ENCODE measurements at regions not wholly inside any gene's neighbourhood (a gene's known extent, or its start where the extent isn't known, plus 50 kb on each side); places are given as distances from the start of the nearest gene placed in this dataset.
"Not testable (repeated sequence)": the region's sequence is repeated elsewhere in the genome, so short reads cannot be mapped to it uniquely, and the experiment has no call there.

DNA sequence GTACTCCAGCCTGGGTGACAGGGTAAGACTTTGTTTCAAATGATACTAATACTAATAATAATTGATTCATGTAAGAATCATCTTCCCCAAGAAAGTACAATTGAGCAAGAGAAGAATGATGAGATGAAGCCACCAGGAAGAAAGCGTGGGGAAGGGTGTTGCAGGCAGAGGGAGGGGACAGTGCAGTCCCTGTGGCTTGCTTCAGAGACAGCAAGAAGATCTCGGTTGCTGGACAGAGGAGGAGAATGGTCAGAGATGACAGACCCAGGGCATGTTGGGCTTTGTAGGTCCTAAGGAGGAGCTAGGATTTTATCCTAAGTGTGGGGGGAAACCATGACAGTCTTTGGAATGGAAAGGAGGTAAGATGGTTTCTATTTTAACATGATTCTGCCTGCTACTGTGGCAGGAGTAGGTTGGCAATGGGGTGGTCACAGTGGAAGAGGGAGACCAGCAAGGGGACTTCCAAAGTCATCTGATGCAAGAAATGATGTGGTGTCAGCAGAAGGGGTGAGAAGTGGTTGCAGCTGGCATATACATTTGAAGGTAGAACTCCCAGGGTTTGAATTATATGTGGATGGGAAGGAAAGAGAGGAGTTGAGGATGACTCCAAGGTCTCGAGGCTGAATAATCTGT is 293.4 kb downstream of the NPIPA7 start:
- not testable (repeated sequence) for H3K4me1 ChIP-seq; H3K4me3 ChIP-seq; H3K36me3 ChIP-seq; H3K27me3 ChIP-seq; H3K9me3 ChIP-seq; DNase-seq (ENCODE audit: low spot score in 2 of 2); H3K27ac ChIP-seq
- WGBS, 2 donors: no CpG with 5 or more reads among the region's 3 CpGs

- WGBS, 2 donors: 82% methylated on average over 4 of the region's 9 CpGs; no CpG with 5 or more reads in 1 of the 2 donors
- not testable (repeated sequence) for DNase-seq (ENCODE audit: low spot score in 2 of 2); H3K4me1 ChIP-seq; H3K36me3 ChIP-seq; H3K9me3 ChIP-seq; H3K27ac ChIP-seq; H3K27me3 ChIP-seq; H3K4me3 ChIP-seq
Measured at GRCh38 chr16:16674820-16675219, 295.9 kb downstream of the NPIPA7 start.

GRCh38 chr16:16721849-16722248 is 342.9 kb downstream of the NPIPA7 start:
- not testable (repeated sequence) for H3K36me3 ChIP-seq; H3K27me3 ChIP-seq; H3K27ac ChIP-seq; H3K4me1 ChIP-seq; H3K4me3 ChIP-seq; H3K9me3 ChIP-seq; DNase-seq (ENCODE audit: low spot score in 2 of 2)
- no CpG with 5 or more reads among the region's 4 CpGs for WGBS, 2 donors

GRCh38 chr16:16722666-16723065 is 343.7 kb downstream of the NPIPA7 start:
- H3K4me1 ChIP-seq; H3K36me3 ChIP-seq; DNase-seq (ENCODE audit: low spot score in 2 of 2); H3K4me3 ChIP-seq; H3K27ac ChIP-seq; H3K9me3 ChIP-seq; H3K27me3 ChIP-seq: not testable (repeated sequence)
- no CpG with 5 or more reads among the region's 4 CpGs for WGBS, 2 donors

DNA sequence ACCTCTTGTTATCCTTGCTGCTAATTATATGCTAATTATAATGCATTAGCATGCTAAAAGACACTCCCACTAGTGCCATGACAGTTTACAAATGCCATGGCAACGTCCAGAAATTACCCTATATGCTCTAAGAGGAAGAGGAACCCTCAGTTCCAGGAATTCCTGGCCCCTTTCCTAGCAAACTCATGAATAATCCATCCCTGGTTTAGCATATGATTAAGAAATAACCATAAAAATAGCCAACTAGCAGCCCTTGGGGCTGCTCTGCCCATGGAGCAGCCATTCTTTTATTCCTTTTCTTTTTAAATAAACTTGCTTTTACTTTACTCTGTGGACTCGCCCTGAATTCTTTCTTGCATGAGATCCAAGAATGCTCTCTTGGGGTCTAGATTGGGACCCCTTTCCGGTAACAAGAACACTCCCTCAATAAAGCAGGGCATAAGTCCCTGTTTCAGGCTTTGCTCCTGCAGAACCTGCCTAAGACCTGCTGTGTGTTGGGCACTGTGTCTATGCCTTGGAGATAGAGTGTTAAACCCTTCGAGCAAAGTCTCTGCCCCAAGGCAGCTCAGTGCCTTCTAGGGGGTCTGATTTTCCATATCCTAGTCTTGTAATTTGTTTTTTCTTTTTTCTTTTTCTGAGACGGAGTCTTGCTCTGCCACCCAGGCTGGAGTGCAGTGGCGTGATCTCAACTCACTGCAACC is 345.0 kb downstream of the NPIPA7 start:
- H3K4me3 ChIP-seq; H3K27me3 ChIP-seq; H3K36me3 ChIP-seq; DNase-seq (ENCODE audit: low spot score in 2 of 2); H3K4me1 ChIP-seq; H3K27ac ChIP-seq; H3K9me3 ChIP-seq: not testable (repeated sequence)
- no CpG with 5 or more reads among the region's 6 CpGs for WGBS, 2 donors

DNA sequence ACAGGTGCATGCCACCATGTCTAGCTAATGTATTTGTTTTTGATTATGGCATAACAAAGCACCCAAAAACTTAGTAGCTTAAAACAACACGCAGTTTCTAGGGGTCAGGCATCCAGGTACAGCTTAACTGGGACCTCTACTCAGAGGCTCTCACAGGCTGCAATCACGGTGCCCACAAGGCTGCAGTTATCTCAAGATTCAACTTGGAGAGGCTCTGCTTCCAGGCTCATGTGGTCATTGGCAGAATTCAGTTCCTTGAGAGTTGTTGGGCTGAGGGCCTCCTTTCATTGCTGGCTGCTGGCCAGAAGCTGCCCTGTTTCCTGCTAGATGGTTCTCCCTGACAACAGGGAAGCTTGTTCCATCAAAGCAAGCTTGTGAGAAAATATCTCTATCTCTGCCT is 348.1 kb downstream of the NPIPA7 start:
- not testable (repeated sequence) for H3K27me3 ChIP-seq; H3K36me3 ChIP-seq; DNase-seq (ENCODE audit: low spot score in 2 of 2); H3K4me1 ChIP-seq; H3K4me3 ChIP-seq; H3K9me3 ChIP-seq; H3K27ac ChIP-seq
- WGBS, 2 donors: no CpG with 5 or more reads among the region's 2 CpGs

- 90 to 100% methylated on average over 1 of the region's 1 CpG for WGBS, 2 donors
- not testable (repeated sequence) for H3K36me3 ChIP-seq; H3K27me3 ChIP-seq; H3K4me3 ChIP-seq; H3K4me1 ChIP-seq; H3K27ac ChIP-seq; H3K9me3 ChIP-seq; DNase-seq (ENCODE audit: low spot score in 2 of 2)
Measured at GRCh38 chr16:16742573-16742972, 363.6 kb downstream of the NPIPA7 start.

DNA sequence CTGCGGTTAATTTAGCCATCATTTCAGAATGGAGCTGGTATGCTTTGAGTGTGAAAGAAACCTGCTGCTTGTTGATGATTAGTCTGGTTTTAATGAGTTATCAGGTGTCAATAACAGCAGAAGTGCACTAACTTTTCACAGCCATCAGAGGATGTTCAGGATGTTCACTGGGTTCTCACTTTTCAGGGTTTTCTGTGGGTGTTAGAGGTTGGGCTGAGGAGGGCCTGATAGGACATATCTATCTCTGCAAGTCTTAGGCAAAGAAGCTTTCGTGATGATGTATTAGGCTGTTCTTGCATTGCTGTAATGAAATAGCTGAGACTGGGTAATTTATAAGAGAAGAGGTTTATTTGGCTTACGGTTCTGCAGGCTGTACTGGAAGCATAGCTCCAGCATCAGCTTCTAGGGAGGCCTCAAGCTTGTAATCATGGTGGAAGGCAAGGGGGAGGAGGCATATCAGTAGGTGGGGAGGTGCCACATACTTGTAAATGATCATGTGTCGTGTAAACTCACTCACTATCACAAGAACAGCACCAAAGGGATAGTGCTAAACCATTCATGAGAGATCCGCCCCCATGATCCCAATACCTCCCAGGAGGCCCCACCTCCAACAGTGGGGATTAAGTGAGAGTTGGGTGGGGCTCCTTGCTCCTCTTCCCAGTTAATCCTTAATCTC is 376.2 kb downstream of the NPIPA7 start:
- WGBS, 2 donors: 82% methylated on average over 2 of the region's 5 CpGs; no CpG with 5 or more reads in 1 of the 2 donors
- not testable (repeated sequence) for H3K4me3 ChIP-seq; H3K27me3 ChIP-seq; DNase-seq (ENCODE audit: low spot score in 2 of 2); H3K36me3 ChIP-seq; H3K9me3 ChIP-seq; H3K27ac ChIP-seq; H3K4me1 ChIP-seq

DNA sequence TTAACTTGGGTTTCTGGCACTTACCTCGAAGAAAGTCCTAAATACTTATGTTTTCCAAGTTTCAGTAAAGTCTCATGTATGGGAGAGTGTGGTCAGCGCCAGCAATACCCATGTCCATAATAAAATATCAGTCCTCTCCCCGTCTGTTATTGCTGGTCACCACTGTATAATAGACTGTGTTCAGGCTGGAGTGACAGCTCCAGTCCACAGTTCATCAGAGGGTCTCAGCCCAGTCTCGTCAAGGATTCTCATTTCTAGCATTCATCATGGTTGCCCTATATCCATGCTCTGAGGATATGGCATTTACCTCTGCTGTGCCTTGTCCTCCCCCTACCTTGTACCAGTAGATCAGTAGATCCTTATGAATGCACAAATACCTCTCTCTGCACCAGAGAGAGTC is 384.5 kb downstream of the NPIPA7 start:
- Histone ChIP-seq H3K4me1 (no peaks in the 10 kb centered on the region), H3K9me3 (no peaks in the 10 kb centered on the region), H3K36me3 (no peaks in the 10 kb centered on the region), H3K4me3 (no peak overlapping the region), H3K27me3 (no peaks in the 10 kb centered on the region), H3K27ac (no peak overlapping the region)
- no peak for DNase-seq (ENCODE audit: low spot score in 2 of 2)
- no peak for TF ChIP-seq EP300 (IDR thresholded peaks at IDR 0.05)
- no peak for TF ChIP-seq CTCF (IDR thresholded peaks at IDR 0.05)
- no peak for TF ChIP-seq POLR2A (IDR thresholded peaks at IDR 0.05)
- WGBS, 2 donors: 73 to 91% methylated on average over 4 of the region's 4 CpGs

GRCh38 chr16:16770717-16771116 is 391.8 kb downstream of the NPIPA7 start:
- not testable (repeated sequence) for H3K4me1 ChIP-seq, H3K36me3 ChIP-seq
- WGBS, 2 donors: 58 to 87% methylated on average over 1 of the region's 1 CpG

More at GRCh38 chr16:16770717-16771116, 391.8 kb downstream of the NPIPA7 start:
- not testable (repeated sequence) for H3K9me3 ChIP-seq; DNase-seq (ENCODE audit: low spot score in 2 of 2); H3K4me3 ChIP-seq; H3K27ac ChIP-seq; H3K27me3 ChIP-seq
